A172 (cell line): ENCODE measurements at regions not wholly inside any gene's neighbourhood (a gene's known extent, or its start where the extent isn't known, plus 50 kb on each side); places are given as distances from the start of the nearest gene placed in this dataset.

Source experiments
- DNase-seq: peaks from one replicate; pipeline ENCODE4 v3.0.0-alpha.2; 2015; ENCODE audit warnings: low spot score

DNA sequence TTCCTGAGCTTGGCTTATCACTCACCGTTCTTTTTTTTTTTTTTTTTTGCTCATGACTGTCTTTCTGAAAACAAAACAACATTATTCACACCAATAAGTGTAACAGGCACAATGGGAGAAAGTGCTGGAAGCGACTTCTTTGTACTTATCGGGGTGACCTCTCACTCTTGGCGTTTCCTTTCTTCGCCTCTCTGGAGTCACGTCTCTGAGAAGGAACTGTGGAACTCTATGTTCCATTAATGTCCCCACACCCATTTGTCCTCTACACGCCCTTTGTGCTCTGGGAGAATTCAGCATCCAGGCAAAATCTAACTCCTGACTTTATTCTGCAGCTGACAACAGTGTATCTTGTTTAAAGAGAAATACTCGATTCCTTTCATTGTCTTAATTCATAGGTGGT is 70.8 kb upstream of the FAM204A start:
- no peak for DNase-seq

- no peak for DNase-seq
Observed at GRCh38 chr10:118412132-118412760, 70.1 kb upstream of the FAM204A start.

DNA sequence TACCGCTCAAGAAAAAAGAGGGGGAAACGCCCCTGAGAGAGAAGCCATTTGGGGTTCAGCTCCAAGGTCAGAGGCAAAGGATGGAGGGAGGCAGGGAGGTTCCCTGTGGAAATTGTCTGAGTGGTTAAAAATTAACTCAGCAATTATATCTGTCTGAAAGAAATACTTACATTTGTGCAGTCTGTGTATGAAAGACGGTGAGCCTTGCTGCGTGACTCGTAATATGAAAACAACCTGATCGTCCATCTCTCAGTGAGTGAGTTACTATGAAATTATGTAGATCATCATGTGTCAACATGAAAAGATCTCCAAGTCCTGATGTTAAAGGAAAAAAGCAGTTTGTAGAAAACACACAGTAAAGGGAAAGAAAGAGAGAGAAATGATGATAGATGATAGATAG is 67.2 kb upstream of the FAM204A start:
- no peak for DNase-seq

DNA sequence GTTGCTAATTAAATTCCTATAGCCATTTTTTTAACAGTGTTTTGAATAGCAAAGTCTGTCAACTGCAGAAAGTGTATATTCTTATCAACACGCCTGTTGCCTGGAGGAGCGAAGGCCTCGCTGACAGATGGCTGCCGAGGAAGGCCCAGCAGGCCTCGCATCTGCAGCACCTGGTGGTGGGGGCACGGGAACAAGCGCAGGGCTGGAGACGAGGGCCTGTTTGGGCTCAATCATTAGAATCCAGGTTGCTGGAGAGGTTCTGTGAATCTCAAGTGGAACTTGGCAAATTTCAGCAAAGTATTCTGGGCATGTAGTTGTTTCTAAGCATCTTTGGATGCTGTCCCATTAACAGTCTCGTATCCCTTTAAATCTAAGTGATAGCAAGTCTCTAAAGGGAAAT is 66.1 kb upstream of the FAM204A start:
- no peak for DNase-seq

GRCh38 chr10:118407777-118408176 is 65.7 kb upstream of the FAM204A start:
- DNase-seq, result no peak

DNA sequence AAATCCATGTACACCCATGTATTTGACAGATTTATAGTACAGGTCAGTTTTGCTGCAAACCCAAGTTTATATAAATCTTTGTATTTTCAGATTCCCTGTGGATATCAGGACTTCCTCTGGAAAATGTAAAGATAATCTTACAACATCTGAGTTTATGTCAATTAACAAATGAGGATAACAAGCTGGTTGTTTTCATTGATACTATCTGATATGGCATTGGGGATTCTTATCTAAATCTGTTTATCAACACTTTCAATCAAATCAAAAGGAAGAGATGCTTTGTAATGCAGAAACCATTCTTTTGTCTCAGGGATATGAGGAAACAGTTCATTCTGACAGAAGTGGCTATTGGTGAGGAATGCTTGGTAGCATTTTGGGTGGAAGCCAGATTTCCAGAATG is 64.9 kb upstream of the FAM204A start:
- no peak for DNase-seq

DNA sequence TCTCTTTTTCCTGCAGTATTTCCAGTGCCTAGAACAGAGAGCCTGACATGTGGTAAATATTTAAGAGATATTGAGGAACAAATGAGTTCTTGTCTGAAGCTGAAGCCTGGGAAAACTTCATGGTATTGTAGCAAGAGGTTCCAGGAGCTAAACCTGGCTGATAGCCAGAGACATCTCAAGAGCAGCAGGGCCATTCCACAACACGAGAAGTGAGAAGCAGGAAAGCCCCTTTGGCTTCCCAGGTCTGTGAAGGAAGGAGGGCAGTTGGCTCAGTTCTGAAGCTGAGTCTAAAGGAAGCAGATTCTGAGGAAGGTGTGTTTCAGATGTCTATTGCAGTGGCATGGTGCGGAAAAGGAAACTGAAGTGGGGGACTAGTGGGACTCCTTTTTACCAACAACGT is 63.8 kb upstream of the FAM204A start:
- DNase-seq, result no peak

- DNase-seq, result no peak
Observed at GRCh38 chr10:118403967-118404366, 61.8 kb upstream of the FAM204A start.

DNA sequence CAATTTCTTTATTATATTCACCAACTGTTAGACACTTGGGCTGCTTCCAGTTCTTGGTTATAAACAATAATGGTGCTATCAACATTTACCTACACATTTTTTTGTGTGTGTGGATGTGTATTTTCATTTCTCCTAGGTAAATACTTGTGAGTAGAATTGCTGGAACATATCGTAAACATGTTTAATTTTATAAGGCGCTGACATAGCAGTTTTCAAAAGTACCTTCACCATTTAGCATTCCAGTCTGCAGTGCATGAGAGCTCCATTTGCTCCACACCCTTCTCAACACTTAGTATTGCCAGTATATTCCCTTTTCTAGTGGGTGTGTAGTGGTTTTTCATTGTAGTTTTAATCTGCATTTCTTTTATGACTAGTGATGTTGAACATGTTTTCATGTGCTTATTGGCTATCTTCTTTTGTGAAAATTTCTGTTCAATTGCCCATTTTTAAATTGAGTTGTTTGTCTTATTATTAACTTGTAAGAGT is 59.6 kb upstream of the FAM204A start:
- DNase-seq, result no peak

DNA sequence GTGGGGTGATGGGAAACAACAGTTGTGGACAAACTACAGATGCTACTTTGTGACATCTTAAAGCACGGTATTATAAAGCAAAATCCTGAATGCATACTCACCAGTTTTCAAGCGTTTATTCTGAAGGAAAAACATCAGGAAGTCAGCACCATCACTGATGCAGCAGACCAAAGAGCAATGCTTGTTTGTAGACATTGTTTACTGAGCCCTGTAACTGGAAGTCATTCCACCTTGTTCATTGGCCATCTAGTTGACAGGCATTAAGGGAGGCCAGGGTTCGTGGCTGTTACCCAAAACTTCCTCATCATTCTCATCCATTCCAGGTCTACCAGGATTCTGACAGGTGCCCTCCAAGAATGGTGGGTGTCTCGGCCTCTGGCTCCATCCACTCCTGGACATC is 55.3 kb upstream of the FAM204A start:
- no peak for DNase-seq

- DNase-seq, result no peak
Observed at GRCh38 chr10:118395947-118396346, 53.8 kb upstream of the FAM204A start.

GRCh38 chr10:118394301-118395200 is 52.4 kb upstream of the FAM204A start:
- no peak for DNase-seq

DNA sequence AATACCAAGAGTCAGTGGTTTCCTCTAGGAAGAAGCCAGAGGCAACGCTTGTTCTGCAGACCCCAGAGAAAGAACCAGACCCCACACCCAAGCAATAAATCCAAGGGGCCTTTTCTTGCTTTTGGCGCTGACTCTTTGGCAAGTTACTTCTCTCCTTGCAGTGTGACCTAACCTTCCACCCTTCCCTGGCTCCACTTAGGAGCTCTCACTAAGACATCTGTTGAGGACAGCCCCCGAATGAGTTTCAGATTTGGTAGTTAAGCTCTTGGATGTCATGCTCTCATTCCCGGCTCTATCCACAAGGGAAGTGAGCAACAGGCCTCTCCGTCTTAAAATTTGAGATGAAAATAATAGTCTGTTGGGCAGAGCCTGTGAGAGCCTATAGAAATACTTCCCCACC is 50.6 kb upstream of the FAM204A start:
- DNase-seq, result no peak
